Tibial nerve (tissue), 4 donors: ENCODE measurements at regions not wholly inside any gene's neighbourhood (a gene's known extent, or its start where the extent isn't known, plus 50 kb on each side); places are given as distances from the start of the nearest gene placed in this dataset.

Source experiments
- DNase-seq, 2 donors: peaks; one replicate each; pipeline ENCODE4 v3.0.0-alpha.2; 2019; ENCODE audit warnings: low spot score in 2 of 2
- H3K27ac ChIP-seq, 4 donors: fragments of 200-600 bp; sonication (generic) in 3 of 4; one replicate each; pipeline ENCODE4 v1.5.1; 2017 to 2019; ENCODE audit warnings: mild to moderate bottlenecking in 1 of 4
- H3K27me3 ChIP-seq, 2 donors: fragments of 200-600 bp; sonication (generic) in 1 of 2; one replicate each; pipeline versions ENCODE4 v1.5.1 to v1.6.0; 2017 to 2019
- H3K36me3 ChIP-seq, 3 donors: fragments of 200-600 bp; sonication (generic); one replicate each; pipeline ENCODE4 v1.5.1; 2018 to 2019
- H3K4me1 ChIP-seq, 4 donors: fragments of 200-600 bp; sonication (generic) in 3 of 4; one replicate each; pipeline ENCODE4 v1.5.1; 2017 to 2019
- H3K4me3 ChIP-seq, 4 donors: fragments of 200-600 bp; sonication (generic) in 3 of 4; one replicate each; pipeline ENCODE4 v1.5.1; 2017 to 2019; ENCODE audit warnings: mild to moderate bottlenecking in 1 of 4, moderate library complexity in 1 of 4
- H3K9me3 ChIP-seq, 4 donors: fragments of 200-600 bp; sonication (generic) in 3 of 4; one replicate each; pipeline ENCODE4 v1.5.1; 2017 to 2019
- EP300 ChIP-seq, 2 donors: sonication (generic); formaldehyde crosslinking; IDR thresholded peaks; one replicate each; pipeline ENCODE4 v1.6.1; 2017; ENCODE audit warnings: antibody characterized with exemption in 2 of 2, mild to moderate bottlenecking in 1 of 2
- POLR2A ChIP-seq, 2 donors: fragments of 450-650 bp; IDR thresholded peaks; one replicate each; pipeline ENCODE4 v1.6.1; 2017; ENCODE audit warnings: antibody characterized with exemption in 2 of 2, mild to moderate bottlenecking in 2 of 2, moderate library complexity in 2 of 2
- WGBS, 2 donors: methylation state at CpG; one replicate each; pipeline ENCODE4 v1.1.5; 2018; 5-methylcytosine and 5-hydroxymethylcytosine counted together
- TF ChIP-seq, protein P1 (sequence below), 5 experiments: fragments of 200-600 bp in 3 of 5; fragments of 450-650 bp in 2 of 5; sonication (generic) in 3 of 5; IDR thresholded peaks; one replicate each; pipeline ENCODE4 v1.5.1; 2016 to 2019; ENCODE audit warnings: antibody characterized with exemption in 5 of 5, mild to moderate bottlenecking in 3 of 5, moderate library complexity in 2 of 5

DNA sequence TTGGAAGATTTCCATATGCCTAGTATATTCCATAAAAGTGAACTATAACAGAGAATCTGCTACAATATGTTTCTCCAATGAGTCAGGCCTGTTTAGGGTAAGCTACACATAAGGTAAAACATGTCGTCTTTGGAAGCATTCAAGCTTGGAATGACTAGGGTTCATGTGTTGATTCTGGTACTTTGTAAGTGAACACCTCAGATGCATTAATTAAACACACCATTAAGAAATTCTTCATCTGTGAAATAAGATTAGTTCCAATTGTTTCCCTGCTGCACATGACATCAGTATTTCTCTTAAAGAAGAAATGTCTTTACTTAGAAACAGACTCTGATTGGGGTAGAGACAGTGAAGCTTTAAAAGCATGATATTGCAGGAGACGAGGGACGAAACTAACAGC is 461.1 kb upstream of the NXPH2 start:
- no peak for DNase-seq
- H3K27ac ChIP-seq = no peak overlapping the region
- H3K9me3 ChIP-seq = no peaks in the 10 kb centered on the region
- no peaks in the 10 kb centered on the region for H3K27me3 ChIP-seq
- no peaks in the 10 kb centered on the region for H3K4me1 ChIP-seq
- H3K4me3 ChIP-seq = no peak overlapping the region
- 85 to 90% methylated on average over 3 of the region's 3 CpGs for WGBS, 2 donors
- TF ChIP-seq POLR2A (IDR thresholded peaks at IDR 0.05) (no peak), EP300 (IDR thresholded peaks at IDR 0.05) (no peak)
- TF ChIP-seq, protein P1, sequence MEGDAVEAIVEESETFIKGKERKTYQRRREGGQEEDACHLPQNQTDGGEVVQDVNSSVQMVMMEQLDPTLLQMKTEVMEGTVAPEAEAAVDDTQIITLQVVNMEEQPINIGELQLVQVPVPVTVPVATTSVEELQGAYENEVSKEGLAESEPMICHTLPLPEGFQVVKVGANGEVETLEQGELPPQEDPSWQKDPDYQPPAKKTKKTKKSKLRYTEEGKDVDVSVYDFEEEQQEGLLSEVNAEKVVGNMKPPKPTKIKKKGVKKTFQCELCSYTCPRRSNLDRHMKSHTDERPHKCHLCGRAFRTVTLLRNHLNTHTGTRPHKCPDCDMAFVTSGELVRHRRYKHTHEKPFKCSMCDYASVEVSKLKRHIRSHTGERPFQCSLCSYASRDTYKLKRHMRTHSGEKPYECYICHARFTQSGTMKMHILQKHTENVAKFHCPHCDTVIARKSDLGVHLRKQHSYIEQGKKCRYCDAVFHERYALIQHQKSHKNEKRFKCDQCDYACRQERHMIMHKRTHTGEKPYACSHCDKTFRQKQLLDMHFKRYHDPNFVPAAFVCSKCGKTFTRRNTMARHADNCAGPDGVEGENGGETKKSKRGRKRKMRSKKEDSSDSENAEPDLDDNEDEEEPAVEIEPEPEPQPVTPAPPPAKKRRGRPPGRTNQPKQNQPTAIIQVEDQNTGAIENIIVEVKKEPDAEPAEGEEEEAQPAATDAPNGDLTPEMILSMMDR (IDR thresholded peaks at IDR 0.05) = no peak
- H3K36me3 ChIP-seq = no peaks in the 10 kb centered on the region

DNA sequence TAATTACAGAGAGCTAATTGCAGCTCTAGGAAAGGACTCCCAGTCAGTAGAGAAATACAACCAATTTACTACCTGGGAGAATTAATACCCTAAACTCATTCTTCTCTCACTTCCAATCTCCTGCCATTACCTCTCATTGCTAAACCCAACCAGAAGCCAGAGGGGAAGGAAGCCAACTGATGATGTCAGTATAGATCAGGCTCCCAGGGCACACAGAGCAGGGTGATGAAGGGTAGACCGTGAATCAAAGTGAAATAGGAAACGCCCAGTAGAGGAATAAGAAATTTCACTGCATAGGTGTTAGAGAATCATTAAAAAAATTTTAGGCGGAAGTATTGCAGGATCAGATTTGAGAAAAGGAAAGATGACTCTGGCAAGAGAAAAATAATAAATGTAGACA is 456.8 kb upstream of the NXPH2 start:
- H3K36me3 ChIP-seq = no peaks in the 10 kb centered on the region
- H3K9me3 ChIP-seq = no peaks in the 10 kb centered on the region
- TF ChIP-seq POLR2A (IDR thresholded peaks at IDR 0.05) (no peak), EP300 (IDR thresholded peaks at IDR 0.05) (no peak)
- TF ChIP-seq, protein P1 (IDR thresholded peaks at IDR 0.05) = no peak
- H3K27ac ChIP-seq = no peak overlapping the region
- H3K4me3 ChIP-seq = no peak overlapping the region
- no peaks in the 10 kb centered on the region for H3K4me1 ChIP-seq
- H3K27me3 ChIP-seq = no peaks in the 10 kb centered on the region
- DNase-seq = no peak
- 78 to 82% methylated on average over 3 of the region's 3 CpGs for WGBS, 2 donors

DNA sequence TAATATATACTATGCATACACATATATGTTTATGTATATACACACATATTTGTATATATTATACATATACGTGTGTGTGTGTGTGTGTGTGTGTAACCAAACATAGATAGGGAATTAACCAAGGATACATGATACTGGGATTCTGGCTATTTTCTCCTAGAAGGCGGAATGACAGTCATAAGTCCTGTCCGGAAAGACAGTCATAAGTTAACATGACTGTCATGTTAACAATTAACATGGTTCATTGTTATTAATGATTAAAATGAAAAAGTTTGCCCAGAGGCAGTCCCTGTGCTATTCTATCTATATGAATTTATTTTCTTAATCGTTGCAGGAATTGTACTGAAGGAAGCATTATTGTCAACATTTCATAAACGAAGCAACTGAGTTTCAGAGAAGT is 450.7 kb upstream of the NXPH2 start:
- DNase-seq = no peak
- Histone ChIP-seq H3K9me3 (no peaks in the 10 kb centered on the region), H3K4me1 (no peaks in the 10 kb centered on the region), H3K27ac (no peak overlapping the region), H3K4me3 (no peak overlapping the region), H3K27me3 (no peaks in the 10 kb centered on the region), H3K36me3 (no peaks in the 10 kb centered on the region)
- 72 to 75% methylated on average over 5 of the region's 5 CpGs for WGBS, 2 donors
- TF ChIP-seq EP300 (IDR thresholded peaks at IDR 0.05) (no peak), POLR2A (IDR thresholded peaks at IDR 0.05) (no peak)
- TF ChIP-seq, protein P1 (IDR thresholded peaks at IDR 0.05) = no peak

DNA sequence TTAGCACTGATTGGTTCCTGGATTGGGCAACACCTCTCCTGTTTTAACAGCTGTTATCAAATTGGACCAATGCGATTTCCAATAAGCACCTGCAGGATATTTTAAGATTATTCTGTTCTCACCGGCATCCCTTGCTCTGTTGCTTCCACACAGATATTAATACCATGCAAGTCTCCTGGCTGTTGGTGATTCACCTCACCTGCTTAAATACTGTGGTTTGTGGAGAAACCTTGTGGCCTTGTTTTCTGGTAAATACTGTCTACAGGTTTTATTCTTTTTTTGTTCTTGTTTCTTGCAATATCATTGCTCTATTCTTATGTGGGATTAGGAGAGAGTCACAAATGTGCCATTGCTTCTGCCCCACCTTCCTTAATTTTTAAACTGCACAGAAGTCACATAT is 448.1 kb upstream of the NXPH2 start:
- 94 to 95% methylated on average over 2 of the region's 2 CpGs for WGBS, 2 donors
- Histone ChIP-seq H3K9me3 (no peaks in the 10 kb centered on the region), H3K27ac (no peak overlapping the region), H3K4me3 (no peak overlapping the region), H3K36me3 (no peaks in the 10 kb centered on the region), H3K4me1 (no peaks in the 10 kb centered on the region), H3K27me3 (no peaks in the 10 kb centered on the region)
- no peak for DNase-seq
- TF ChIP-seq POLR2A (IDR thresholded peaks at IDR 0.05) (no peak), EP300 (IDR thresholded peaks at IDR 0.05) (no peak)
- TF ChIP-seq, protein P1 (IDR thresholded peaks at IDR 0.05) = no peak

DNA sequence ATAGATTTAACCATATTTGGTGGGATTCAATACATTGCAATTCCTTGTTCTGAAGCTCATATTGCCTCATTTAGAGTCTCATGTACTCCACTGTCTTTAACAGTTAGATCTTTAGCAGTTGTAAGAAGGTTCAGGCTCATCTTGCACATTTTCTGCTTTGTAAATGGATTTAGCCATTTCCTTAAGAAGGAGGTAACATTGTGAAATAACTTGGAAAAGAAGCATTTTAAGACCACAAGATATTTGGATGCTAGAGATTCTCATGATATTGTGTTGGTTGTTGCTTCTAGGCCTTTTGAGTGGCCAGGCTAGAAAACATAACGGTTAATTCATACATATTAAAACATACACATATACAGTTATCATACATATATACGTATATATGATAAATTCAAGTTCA is 445.8 kb upstream of the NXPH2 start:
- Histone ChIP-seq H3K27me3 (no peaks in the 10 kb centered on the region), H3K27ac (no peak overlapping the region), H3K9me3 (no peaks in the 10 kb centered on the region), H3K4me1 (no peaks in the 10 kb centered on the region), H3K36me3 (no peaks in the 10 kb centered on the region), H3K4me3 (no peak overlapping the region)
- DNase-seq = no peak
- TF ChIP-seq POLR2A (IDR thresholded peaks at IDR 0.05) (no peak), EP300 (IDR thresholded peaks at IDR 0.05) (no peak)
- TF ChIP-seq, protein P1 (IDR thresholded peaks at IDR 0.05) = no peak
- WGBS, 2 donors = 91 to 92% methylated on average over 2 of the region's 2 CpGs
